ENCODE measurements at regions not wholly inside any gene's neighbourhood (a gene's known extent, or its start where the extent isn't known, plus 50 kb on each side); places are given as distances from the start of the nearest gene placed in this dataset.

GRCh38 chr10:44033008-44033407 lies 351.9 kb downstream of the CXCL12 start:
- Mint-ChIP-seq H3K36me3 (no peaks in the 10 kb centered on the region), H3K4me1 (no peaks in the 10 kb centered on the region), H3K4me3 (no peak overlapping the region), H3K27me3 (no peaks in the 10 kb centered on the region), H3K27ac (no peak overlapping the region), H3K9me3 (no peaks in the 10 kb centered on the region)
- no peak for ATAC-seq

- Mint-ChIP-seq H3K4me3 (no peak overlapping the region), H3K9me3 (no peaks in the 10 kb centered on the region), H3K27ac (no peak overlapping the region), H3K4me1 (no peaks in the 10 kb centered on the region), H3K36me3 (no peaks in the 10 kb centered on the region), H3K27me3 (no peaks in the 10 kb centered on the region)
- ATAC-seq, result no peak
Observed at GRCh38 chr10:44032216-44032615, 352.7 kb downstream of the CXCL12 start.

- H3K36me3 Mint-ChIP-seq, result no peaks in the 10 kb centered on the region
- H3K27ac Mint-ChIP-seq, result no peak overlapping the region
- no peaks in the 10 kb centered on the region for H3K4me1 Mint-ChIP-seq
- no peak overlapping the region for H3K4me3 Mint-ChIP-seq
- no peak for ATAC-seq
- H3K9me3 Mint-ChIP-seq, result no peaks in the 10 kb centered on the region
- H3K27me3 Mint-ChIP-seq, result no peaks in the 10 kb centered on the region
Observed at GRCh38 chr10:44030738-44031137, 354.2 kb downstream of the CXCL12 start.

DNA sequence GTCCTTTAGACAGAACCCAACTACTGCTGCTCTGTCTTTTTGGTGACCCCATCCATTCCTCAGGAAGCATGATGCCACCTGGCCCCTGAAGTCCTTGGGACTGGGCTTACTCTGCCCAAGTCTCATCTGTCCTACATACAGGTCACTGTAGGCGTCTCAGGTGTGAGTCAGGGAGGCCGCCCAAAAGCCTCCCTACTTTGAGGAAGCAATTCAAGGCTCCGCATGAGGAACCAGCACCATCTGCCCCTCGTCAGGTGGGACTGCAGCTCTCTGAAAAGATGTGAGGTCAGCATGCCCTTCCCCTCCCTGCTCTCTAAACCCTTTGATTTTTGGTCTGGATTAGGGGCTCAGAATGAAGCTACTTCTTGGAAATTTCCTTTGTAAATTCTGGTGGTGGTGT lies 354.8 kb downstream of the CXCL12 start:
- ATAC-seq, result peak; percentile 32
- Mint-ChIP-seq H3K27me3 (no peaks in the 10 kb centered on the region), H3K4me3 (no peak overlapping the region), H3K9me3 (no peaks in the 10 kb centered on the region), H3K27ac (no peak overlapping the region), H3K36me3 (no peaks in the 10 kb centered on the region), H3K4me1 (no peaks in the 10 kb centered on the region)

GRCh38 chr10:44028384-44029137 lies 356.3 kb downstream of the CXCL12 start:
- no peak overlapping the region for H3K27ac Mint-ChIP-seq
- ATAC-seq, result peak; percentile 24
- H3K27me3 Mint-ChIP-seq, result no peaks in the 10 kb centered on the region
- H3K4me3 Mint-ChIP-seq, result no peak overlapping the region
- peaks cover 3% of the 10 kb centered on the region for H3K9me3 Mint-ChIP-seq
- H3K36me3 Mint-ChIP-seq, result no peaks in the 10 kb centered on the region
- H3K4me1 Mint-ChIP-seq, result no peaks in the 10 kb centered on the region

- peaks cover 3% of the 10 kb centered on the region for H3K9me3 Mint-ChIP-seq
- H3K36me3 Mint-ChIP-seq, result no peaks in the 10 kb centered on the region
- no peak overlapping the region for H3K4me3 Mint-ChIP-seq
- no peak for ATAC-seq
- H3K4me1 Mint-ChIP-seq, result no peaks in the 10 kb centered on the region
- no peaks in the 10 kb centered on the region for H3K27me3 Mint-ChIP-seq
- no peak overlapping the region for H3K27ac Mint-ChIP-seq
Observed at GRCh38 chr10:44024356-44025116, 360.4 kb downstream of the CXCL12 start.

GRCh38 chr10:44023517-44023916 lies 361.4 kb downstream of the CXCL12 start:
- no peak for ATAC-seq
- peaks cover 3% of the 10 kb centered on the region for H3K9me3 Mint-ChIP-seq
- H3K4me3 Mint-ChIP-seq, result no peak overlapping the region
- H3K36me3 Mint-ChIP-seq, result no peaks in the 10 kb centered on the region
- H3K27me3 Mint-ChIP-seq, result no peaks in the 10 kb centered on the region
- H3K4me1 Mint-ChIP-seq, result no peaks in the 10 kb centered on the region
- H3K27ac Mint-ChIP-seq, result no peak overlapping the region

- Mint-ChIP-seq H3K4me3 (no peak overlapping the region), H3K27ac (no peak overlapping the region), H3K27me3 (no peaks in the 10 kb centered on the region), H3K36me3 (no peaks in the 10 kb centered on the region), H3K4me1 (no peaks in the 10 kb centered on the region), H3K9me3 (peaks cover 3% of the 10 kb centered on the region)
- no peak for ATAC-seq
Observed at GRCh38 chr10:44022203-44022602, 362.7 kb downstream of the CXCL12 start.

DNA sequence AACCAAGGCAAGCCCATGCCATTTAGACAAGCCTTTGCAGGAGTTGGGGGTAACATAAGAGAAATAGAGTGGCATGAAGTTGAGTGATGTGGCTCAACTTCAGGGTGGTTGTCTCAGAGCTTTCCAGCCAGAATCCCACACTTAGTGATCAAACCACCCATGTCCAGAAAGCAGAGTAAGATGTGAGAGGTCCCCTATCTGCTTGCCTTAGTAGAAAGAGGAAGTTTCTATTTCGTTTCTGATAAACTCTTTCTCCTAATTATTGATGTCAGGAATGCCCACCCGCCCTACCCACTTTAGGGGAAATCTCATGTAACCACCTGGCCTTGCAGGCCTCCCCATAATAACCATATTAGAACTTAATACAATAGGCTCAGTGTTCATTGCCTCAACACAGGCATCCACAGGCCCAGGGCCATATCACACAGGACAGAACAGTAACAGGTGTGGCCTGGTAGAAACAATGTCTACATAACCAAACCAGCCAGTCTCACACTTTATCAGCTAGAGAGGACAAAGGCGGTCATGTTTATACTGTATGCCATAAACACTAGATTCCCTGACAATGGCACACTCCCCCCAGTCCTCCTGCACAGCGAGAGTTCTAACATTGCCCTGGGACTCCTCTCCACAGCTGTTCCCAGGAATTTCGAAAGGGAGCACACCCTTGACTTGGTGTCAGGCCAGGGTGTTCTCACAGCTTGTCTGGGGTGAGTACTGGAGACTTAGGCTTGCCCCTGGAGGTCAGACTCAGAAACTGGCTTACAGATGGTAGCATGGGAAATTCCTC lies 364.4 kb downstream of the CXCL12 start:
- no peaks in the 10 kb centered on the region for H3K4me1 Mint-ChIP-seq
- no peak overlapping the region for H3K27ac Mint-ChIP-seq
- no peak for ATAC-seq
- no peaks in the 10 kb centered on the region for H3K36me3 Mint-ChIP-seq
- no peak overlapping the region for H3K4me3 Mint-ChIP-seq
- no peaks in the 10 kb centered on the region for H3K27me3 Mint-ChIP-seq
- H3K9me3 Mint-ChIP-seq, result peaks cover 3% of the 10 kb centered on the region

- Mint-ChIP-seq H3K9me3 (no peaks in the 10 kb centered on the region), H3K4me3 (no peak overlapping the region), H3K27ac (no peak overlapping the region), H3K27me3 (no peaks in the 10 kb centered on the region), H3K36me3 (no peaks in the 10 kb centered on the region), H3K4me1 (no peaks in the 10 kb centered on the region)
- ATAC-seq, result no peak
Observed at GRCh38 chr10:44017483-44018145, 367.3 kb downstream of the CXCL12 start.

DNA sequence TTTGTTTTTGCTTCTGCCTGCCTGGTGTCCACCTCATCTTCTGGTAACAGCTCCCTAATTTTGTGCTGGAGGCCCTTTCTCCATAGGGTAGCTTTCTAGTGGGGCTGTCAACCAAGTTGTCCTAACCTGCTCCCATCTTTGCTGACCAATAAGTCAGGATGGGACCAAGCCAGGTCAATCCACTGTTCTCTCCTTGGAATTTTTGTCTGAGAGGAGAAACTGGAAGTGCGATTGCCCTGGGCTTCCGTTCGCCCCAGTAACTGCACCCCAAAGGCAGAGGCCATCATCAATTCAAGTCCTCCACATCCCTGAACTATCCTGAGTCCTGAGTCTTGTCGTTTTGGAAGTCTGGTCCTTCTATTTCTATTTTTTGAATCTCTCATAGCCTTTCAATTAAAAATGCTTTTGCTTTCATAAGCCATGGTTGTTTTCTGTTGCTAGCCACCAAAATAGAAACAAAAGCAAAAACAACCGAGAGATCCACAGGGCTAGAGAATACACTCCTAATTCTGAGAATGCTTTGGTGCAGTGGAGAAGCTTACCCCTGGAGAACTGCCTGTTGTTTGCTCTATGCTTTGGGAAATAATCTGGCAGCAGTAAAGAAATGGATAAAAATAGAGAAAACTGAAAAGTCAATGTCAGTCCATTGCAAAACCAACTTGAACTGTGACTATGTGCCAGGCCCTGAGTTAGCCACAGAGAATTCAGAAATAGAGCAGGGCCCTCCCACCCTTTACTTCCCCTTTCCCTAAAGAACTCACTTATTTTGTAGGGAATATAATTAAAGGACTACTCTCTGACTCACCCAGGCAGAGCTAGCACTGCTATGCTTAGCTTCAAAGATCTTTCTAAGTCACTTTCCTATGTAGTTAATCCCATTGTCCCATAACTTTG lies 368.1 kb downstream of the CXCL12 start:
- Mint-ChIP-seq H3K27me3 (no peaks in the 10 kb centered on the region), H3K36me3 (no peaks in the 10 kb centered on the region), H3K4me3 (no peak overlapping the region), H3K9me3 (no peaks in the 10 kb centered on the region), H3K27ac (no peak overlapping the region), H3K4me1 (no peaks in the 10 kb centered on the region)
- no peak for ATAC-seq

DNA sequence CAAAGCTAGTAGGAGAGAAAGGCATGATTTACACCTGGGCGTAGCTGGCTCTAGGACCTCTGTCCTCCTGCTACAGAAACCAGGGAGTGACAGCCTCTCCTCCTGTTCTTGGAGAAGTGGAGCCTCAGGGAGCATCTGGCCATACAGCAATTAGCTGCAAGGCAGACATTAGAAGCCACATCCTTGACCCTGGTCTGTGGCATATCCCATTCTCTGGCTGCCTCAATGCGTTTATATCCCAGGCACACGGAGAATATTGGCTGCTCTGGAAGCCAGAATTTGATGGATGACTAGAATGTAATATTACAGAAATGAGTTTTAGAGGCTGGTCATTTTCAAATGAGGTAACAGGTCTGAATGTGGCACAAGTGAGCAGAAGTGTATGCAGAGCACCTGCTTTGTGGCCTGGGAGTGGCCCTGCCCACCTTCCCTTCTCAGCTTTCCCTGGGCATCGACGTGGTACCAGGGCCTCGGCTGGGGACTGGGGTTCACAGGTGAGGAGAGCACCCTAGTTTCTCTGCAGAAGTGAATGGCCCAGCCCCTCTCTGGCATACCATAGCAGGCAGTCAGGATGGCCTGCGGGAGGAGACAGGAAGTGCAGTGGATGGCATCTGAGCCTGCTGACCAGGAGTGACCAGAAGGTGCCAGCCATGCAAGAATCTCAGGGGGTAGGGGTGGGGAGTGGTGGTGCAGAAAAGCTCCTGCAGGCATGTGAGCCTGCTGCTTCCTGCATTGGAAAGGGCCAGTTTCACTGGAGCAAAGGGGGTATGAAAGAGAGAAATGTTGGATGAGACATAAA lies 367.2 kb upstream of the ZNF32 start:
- no peak overlapping the region for H3K4me3 Mint-ChIP-seq
- no peaks in the 10 kb centered on the region for H3K27me3 Mint-ChIP-seq

GRCh38 chr10:44014644-44015250 lies 366.1 kb upstream of the ZNF32 start:
- H3K27me3 Mint-ChIP-seq, result no peaks in the 10 kb centered on the region

More for the DNA sequence above, 367.2 kb upstream of the ZNF32 start:
- ATAC-seq, result no peak
- Mint-ChIP-seq H3K36me3 (no peaks in the 10 kb centered on the region), H3K9me3 (no peaks in the 10 kb centered on the region), H3K27ac (no peak overlapping the region), H3K4me1 (no peaks in the 10 kb centered on the region)

More at GRCh38 chr10:44014644-44015250, 366.1 kb upstream of the ZNF32 start:
- no peak overlapping the region for H3K27ac Mint-ChIP-seq
- no peaks in the 10 kb centered on the region for H3K9me3 Mint-ChIP-seq
- no peaks in the 10 kb centered on the region for H3K36me3 Mint-ChIP-seq
- no peaks in the 10 kb centered on the region for H3K4me1 Mint-ChIP-seq
- no peak for ATAC-seq
- no peak overlapping the region for H3K4me3 Mint-ChIP-seq
